ENCODE measurements at regions not wholly inside any gene's neighbourhood (a gene's known extent, or its start where the extent isn't known, plus 50 kb on each side); places are given as distances from the start of the nearest gene placed in this dataset.

DNA sequence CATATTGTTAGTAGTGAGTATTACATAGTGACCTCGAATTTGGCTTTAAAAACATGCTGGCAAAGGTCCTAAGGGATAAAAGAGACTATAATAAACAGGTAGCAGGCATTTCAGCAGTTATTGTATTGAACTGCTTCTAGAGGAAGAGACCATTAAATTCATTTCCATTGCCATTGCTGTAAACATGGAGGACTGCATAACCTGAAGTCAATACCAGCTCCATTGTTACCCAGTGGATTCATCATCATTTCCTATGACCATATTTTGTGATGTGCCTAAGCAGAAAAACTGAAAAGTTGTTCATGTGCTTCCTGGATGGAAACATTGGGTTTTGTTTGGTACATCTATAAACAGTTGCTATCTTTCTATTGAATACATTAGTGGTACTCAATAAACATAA, 482.5 kb upstream of the UBE2E2 start:
- TF ChIP-seq, protein P1, sequence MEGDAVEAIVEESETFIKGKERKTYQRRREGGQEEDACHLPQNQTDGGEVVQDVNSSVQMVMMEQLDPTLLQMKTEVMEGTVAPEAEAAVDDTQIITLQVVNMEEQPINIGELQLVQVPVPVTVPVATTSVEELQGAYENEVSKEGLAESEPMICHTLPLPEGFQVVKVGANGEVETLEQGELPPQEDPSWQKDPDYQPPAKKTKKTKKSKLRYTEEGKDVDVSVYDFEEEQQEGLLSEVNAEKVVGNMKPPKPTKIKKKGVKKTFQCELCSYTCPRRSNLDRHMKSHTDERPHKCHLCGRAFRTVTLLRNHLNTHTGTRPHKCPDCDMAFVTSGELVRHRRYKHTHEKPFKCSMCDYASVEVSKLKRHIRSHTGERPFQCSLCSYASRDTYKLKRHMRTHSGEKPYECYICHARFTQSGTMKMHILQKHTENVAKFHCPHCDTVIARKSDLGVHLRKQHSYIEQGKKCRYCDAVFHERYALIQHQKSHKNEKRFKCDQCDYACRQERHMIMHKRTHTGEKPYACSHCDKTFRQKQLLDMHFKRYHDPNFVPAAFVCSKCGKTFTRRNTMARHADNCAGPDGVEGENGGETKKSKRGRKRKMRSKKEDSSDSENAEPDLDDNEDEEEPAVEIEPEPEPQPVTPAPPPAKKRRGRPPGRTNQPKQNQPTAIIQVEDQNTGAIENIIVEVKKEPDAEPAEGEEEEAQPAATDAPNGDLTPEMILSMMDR (IDR thresholded peaks at IDR 0.05) = no peak
- TF ChIP-seq POLR2AphosphoS5 (IDR thresholded peaks at IDR 0.05) = no peak
- TF ChIP-seq POLR2A (IDR thresholded peaks at IDR 0.05) = no peak
- TF ChIP-seq EP300 (IDR thresholded peaks at IDR 0.05) = no peak

Data from gastroesophageal sphincter (tissue), 3 donors.